Spleen (tissue), 11 donors: ENCODE measurements at regions not wholly inside any gene's neighbourhood (a gene's known extent, or its start where the extent isn't known, plus 50 kb on each side); places are given as distances from the start of the nearest gene placed in this dataset.

Experiments
- DNase-seq: peaks from one replicate; pipeline ENCODE4 v3.0.0-alpha.2; 2020
- H3K27ac ChIP-seq, 8 donors: fragments of 200-600 bp; sonication (generic) in 7 of 8; 1 replicate in 4 of 8; 2 replicates in 4 of 8; pipeline versions ENCODE4 v1.5.0 to v1.8.0; 2016 to 2021; ENCODE audit warnings: inconsistent platforms in 4 of 8, mild to moderate bottlenecking in 4 of 8, moderate library complexity in 1 of 8
- H3K27me3 ChIP-seq, 7 donors: fragments of 200-600 bp; sonication (generic) in 6 of 7; replicated peaks in 1 of 7; 1 replicate in 4 of 7; 2 replicates in 3 of 7; pipeline versions ENCODE4 v1.5.0 to v1.8.0; 2016 to 2021; ENCODE audit warnings: inconsistent platforms in 3 of 7, mild to moderate bottlenecking in 1 of 7
- H3K36me3 ChIP-seq, 6 donors: fragments of 200-600 bp; sonication (generic) in 5 of 6; 1 replicate in 4 of 6; 2 replicates in 2 of 6; pipeline versions ENCODE4 v1.5.0 to v1.8.0; 2016 to 2021; ENCODE audit warnings: inconsistent platforms in 2 of 6
- H3K4me1 ChIP-seq, 6 donors: fragments of 200-600 bp; sonication (generic) in 5 of 6; 1 replicate in 3 of 6; 2 replicates in 3 of 6; pipeline versions ENCODE4 v1.5.0 to v1.8.0; 2016 to 2021; ENCODE audit warnings: inconsistent platforms in 3 of 6
- H3K4me3 ChIP-seq, 8 donors: fragments of 200-600 bp; sonication (generic) in 7 of 8; 1 replicate in 4 of 8; 2 replicates in 4 of 8; pipeline versions ENCODE4 v1.5.0 to v1.8.0; 2016 to 2021; ENCODE audit warnings: inconsistent platforms in 4 of 8, mild to moderate bottlenecking in 4 of 8, moderate library complexity in 2 of 8
- H3K9me3 ChIP-seq, 8 donors: fragments of 200-600 bp; sonication (generic) in 7 of 8; 1 replicate in 4 of 8; 2 replicates in 4 of 8; pipeline versions ENCODE4 v1.5.0 to v1.8.0; 2016 to 2021; ENCODE audit warnings: inconsistent platforms in 4 of 8
- POLR2A ChIP-seq, 3 donors: fragments of 450-650 bp; IDR thresholded peaks; one replicate each; pipeline ENCODE4 v1.5.1; 2017; ENCODE audit warnings: antibody characterized with exemption in 3 of 3, mild to moderate bottlenecking in 1 of 3
- POLR2AphosphoS5 ChIP-seq, 3 donors: sonication (generic); formaldehyde crosslinking; IDR thresholded peaks; one replicate each; pipeline ENCODE4 v1.5.1; 2017; ENCODE audit warnings: antibody characterized with exemption in 3 of 3
- WGBS, 5 donors: extraction: QIAGEN DNeasy Blood & Tissue Kit in 3 of 5; methylation state at CpG; one replicate each; pipeline versions ENCODE4 v1.1.5 to v1.1.7; 2013 to 2018; 5-methylcytosine and 5-hydroxymethylcytosine counted together
- intact Hi-C: fragments of 100-400 bp; cut with DNase I; formaldehyde crosslinking; loops from one replicate; pipeline ENCODE4 v1.15.0; 2023; ENCODE audit warnings: low total_unique reads
- TF ChIP-seq, protein P1 (sequence below), 11 experiments: fragments of 200-600 bp in 7 of 11; fragments of 450-650 bp in 4 of 11; sonication (generic) in 4 of 11; IDR thresholded peaks in 8 of 11; conservative IDR thresholded peaks in 3 of 11; 1 replicate in 7 of 11; 2 replicates in 4 of 11; pipeline versions ENCODE4 v1.4.0 to v1.8.0; 2016 to 2021; ENCODE audit warnings: antibody characterized with exemption in 11 of 11, inconsistent platforms in 4 of 11, mild to moderate bottlenecking in 1 of 11
- donor health status: healthy with polysubstance abuse.
- donor health status: DM: no; HTN: no; CAD: no; lungs with moderate emphysema.
- donor health status: DM: no; HTN: no; CAD: no.
- donor health status: Bipolar disorder and iron deficiency.
- donor health status: healthy.
- donor health status: DM: no; HTN: no; CAD: no.
- donor health status: DM: yes; HTN: yes; CAD: no.

- Histone ChIP-seq H3K36me3 (no peaks in the 10 kb centered on the region), H3K27me3 (peaks cover 0 to 69% (median 20%) of the 10 kb centered on the region in 7 donors), H3K27ac (no peak overlapping the region), H3K4me3 (no peak overlapping the region), H3K4me1 (peaks cover 0 to 10% (median 0%) of the 10 kb centered on the region in 6 donors), H3K9me3 (no peaks in the 10 kb centered on the region)
- TF ChIP-seq, protein P1, sequence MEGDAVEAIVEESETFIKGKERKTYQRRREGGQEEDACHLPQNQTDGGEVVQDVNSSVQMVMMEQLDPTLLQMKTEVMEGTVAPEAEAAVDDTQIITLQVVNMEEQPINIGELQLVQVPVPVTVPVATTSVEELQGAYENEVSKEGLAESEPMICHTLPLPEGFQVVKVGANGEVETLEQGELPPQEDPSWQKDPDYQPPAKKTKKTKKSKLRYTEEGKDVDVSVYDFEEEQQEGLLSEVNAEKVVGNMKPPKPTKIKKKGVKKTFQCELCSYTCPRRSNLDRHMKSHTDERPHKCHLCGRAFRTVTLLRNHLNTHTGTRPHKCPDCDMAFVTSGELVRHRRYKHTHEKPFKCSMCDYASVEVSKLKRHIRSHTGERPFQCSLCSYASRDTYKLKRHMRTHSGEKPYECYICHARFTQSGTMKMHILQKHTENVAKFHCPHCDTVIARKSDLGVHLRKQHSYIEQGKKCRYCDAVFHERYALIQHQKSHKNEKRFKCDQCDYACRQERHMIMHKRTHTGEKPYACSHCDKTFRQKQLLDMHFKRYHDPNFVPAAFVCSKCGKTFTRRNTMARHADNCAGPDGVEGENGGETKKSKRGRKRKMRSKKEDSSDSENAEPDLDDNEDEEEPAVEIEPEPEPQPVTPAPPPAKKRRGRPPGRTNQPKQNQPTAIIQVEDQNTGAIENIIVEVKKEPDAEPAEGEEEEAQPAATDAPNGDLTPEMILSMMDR (IDR thresholded peaks at IDR 0.05 in 8 of 11, conservative IDR thresholded peaks at IDR 0.05 in 3 of 11) = no peak
- TF ChIP-seq POLR2A (IDR thresholded peaks at IDR 0.05) (no peak), POLR2AphosphoS5 (IDR thresholded peaks at IDR 0.05) (no peak)
- 72 to 88% (median 83%) methylated on average over 9 to 22 of the region's 22 CpGs for WGBS, 5 donors
- DNase-seq = no peak
- intact Hi-C loops = no loop called here
These were observed 61.5 kb upstream of the TTC34 start for GRCh38 chr1:2862814-2863647.

- Histone ChIP-seq H3K9me3 (no peaks in the 10 kb centered on the region), H3K36me3 (no peaks in the 10 kb centered on the region), H3K27me3 (peaks cover 0 to 75% (median 22%) of the 10 kb centered on the region in 7 donors), H3K27ac (no peak overlapping the region), H3K4me1 (peaks cover 0 to 10% (median 0%) of the 10 kb centered on the region in 6 donors), H3K4me3 (no peak overlapping the region)
- DNase-seq = no peak
- 4 to 21% (median 9%) methylated on average over 9 to 12 of the region's 12 CpGs for WGBS, 5 donors
- no peak for TF ChIP-seq POLR2A (IDR thresholded peaks at IDR 0.05)
- TF ChIP-seq, protein P1 (IDR thresholded peaks at IDR 0.05 in 8 of 11, conservative IDR thresholded peaks at IDR 0.05 in 3 of 11) = no peak
- no peak for TF ChIP-seq POLR2AphosphoS5 (IDR thresholded peaks at IDR 0.05)
- intact Hi-C loops = no loop called here
These were observed 62.1 kb upstream of the TTC34 start for GRCh38 chr1:2863648-2863963.

- Histone ChIP-seq H3K4me3 (no peak overlapping the region), H3K27ac (no peak overlapping the region), H3K9me3 (no peaks in the 10 kb centered on the region), H3K4me1 (peaks cover 0 to 10% (median 0%) of the 10 kb centered on the region in 6 donors), H3K36me3 (no peaks in the 10 kb centered on the region), H3K27me3 (peaks cover 0 to 83% (median 22%) of the 10 kb centered on the region in 7 donors)
- intact Hi-C loops = no loop called here
- DNase-seq = no peak
- TF ChIP-seq POLR2A (IDR thresholded peaks at IDR 0.05) (no peak), POLR2AphosphoS5 (IDR thresholded peaks at IDR 0.05) (no peak)
- TF ChIP-seq, protein P1 (IDR thresholded peaks at IDR 0.05 in 8 of 11, conservative IDR thresholded peaks at IDR 0.05 in 3 of 11) = no peak
- WGBS, 5 donors = 60 to 75% (median 69%) methylated on average over 11 to 29 of the region's 29 CpGs
These were observed 62.9 kb upstream of the TTC34 start for GRCh38 chr1:2864203-2864905.

GRCh38 chr1:2865000-2865399 is 63.5 kb upstream of the TTC34 start:
- WGBS, 5 donors = 81 to 98% (median 87%) methylated on average over 7 to 9 of the region's 9 CpGs
- TF ChIP-seq, protein P1 (IDR thresholded peaks at IDR 0.05 in 8 of 11, conservative IDR thresholded peaks at IDR 0.05 in 3 of 11) = no peak
- TF ChIP-seq POLR2AphosphoS5 (IDR thresholded peaks at IDR 0.05) (no peak), POLR2A (IDR thresholded peaks at IDR 0.05) (no peak)
- intact Hi-C loops = no loop called here

More at GRCh38 chr1:2865000-2865399, 63.5 kb upstream of the TTC34 start:
- no peak overlapping the region for H3K27ac ChIP-seq
- H3K4me1 ChIP-seq = peaks cover 0 to 10% (median 0%) of the 10 kb centered on the region in 6 donors
- peaks cover 0 to 88% (median 22%) of the 10 kb centered on the region in 7 donors for H3K27me3 ChIP-seq
- peaks cover 0 to 3% (median 0%) of the 10 kb centered on the region in 8 donors for H3K9me3 ChIP-seq
- no peaks in the 10 kb centered on the region for H3K36me3 ChIP-seq
- DNase-seq = no peak
- H3K4me3 ChIP-seq = no peak overlapping the region
